ENCODE measurements at regions not wholly inside any gene's neighbourhood (a gene's known extent, or its start where the extent isn't known, plus 50 kb on each side); places are given as distances from the start of the nearest gene placed in this dataset.

GRCh38 chr4:112854420-112854819 lies 195.0 kb upstream of the ANK2 start:
- TF ChIP-seq CTCF (IDR thresholded peaks at IDR 0.05) = no peak
- no peak for TF ChIP-seq POLR2A (IDR thresholded peaks at IDR 0.05)
- no peak for TF ChIP-seq POLR2AphosphoS5 (IDR thresholded peaks at IDR 0.05)

Measured in prostate gland (tissue), 2 donors.